ENCODE measurements at regions not wholly inside any gene's neighbourhood (a gene's known extent, or its start where the extent isn't known, plus 50 kb on each side); places are given as distances from the start of the nearest gene placed in this dataset.
"Not testable (repeated sequence)": the region's sequence is repeated elsewhere in the genome, so short reads cannot be mapped to it uniquely, and the experiment has no call there.

- peaks cover 0 to 4% (median 0%) of the 10 kb centered on the region in 3 donors for H3K4me1 ChIP-seq (ENCODE audit: control insufficient read depth in 3 of 3, insufficient read depth in 3 of 3, low read length in 3 of 3)
- H3K4me3 ChIP-seq (ENCODE audit: low read length in 3 of 3), result no peak overlapping the region
- no peak overlapping the region for H3K9ac ChIP-seq (ENCODE audit: low read depth in 1 of 3, low read length in 3 of 3)
- peaks cover 0 to 2% (median 0%) of the 10 kb centered on the region in 3 donors for H3K36me3 ChIP-seq (ENCODE audit: control insufficient read depth in 3 of 3, insufficient read depth in 3 of 3, low read length in 3 of 3)
- H3K9me3 ChIP-seq (ENCODE audit: control insufficient read depth in 3 of 3, low read length in 3 of 3), result peaks cover 2 to 3% (median 2%) of the 10 kb centered on the region in 3 donors
- H3K27me3 ChIP-seq (ENCODE audit: control insufficient read depth in 3 of 3, insufficient read depth in 3 of 3, low read length in 3 of 3), result no peaks in the 10 kb centered on the region
- H3K27ac ChIP-seq (ENCODE audit: low read depth, low read length), result no peak overlapping the region
These were observed 190.0 kb downstream of the SLC38A4 start for GRCh38 chr12:46635818-46636217.

- H3K9me3 ChIP-seq (ENCODE audit: control insufficient read depth in 3 of 3, low read length in 3 of 3), result peaks cover 2 to 3% (median 2%) of the 10 kb centered on the region in 3 donors
- H3K4me1 ChIP-seq (ENCODE audit: control insufficient read depth in 3 of 3, insufficient read depth in 3 of 3, low read length in 3 of 3), result peaks cover 10 to 16% (median 14%) of the 10 kb centered on the region in 3 donors
- no peaks in the 10 kb centered on the region for H3K27me3 ChIP-seq (ENCODE audit: control insufficient read depth in 3 of 3, insufficient read depth in 3 of 3, low read length in 3 of 3)
- H3K4me3 ChIP-seq (ENCODE audit: low read length in 3 of 3), result no peak overlapping the region
- H3K27ac ChIP-seq (ENCODE audit: low read depth, low read length), result peak overlapping the region; percentile 26
- H3K9ac ChIP-seq (ENCODE audit: low read depth in 1 of 3, low read length in 3 of 3), result no peak overlapping the region
- peaks cover 0 to 2% (median 0%) of the 10 kb centered on the region in 3 donors for H3K36me3 ChIP-seq (ENCODE audit: control insufficient read depth in 3 of 3, insufficient read depth in 3 of 3, low read length in 3 of 3)
These were observed 196.2 kb downstream of the SLC38A4 start for GRCh38 chr12:46629331-46630229.

GRCh38 chr12:46628176-46628575 lies 197.6 kb downstream of the SLC38A4 start:
- H3K9me3 ChIP-seq (ENCODE audit: control insufficient read depth in 3 of 3, low read length in 3 of 3), result peaks cover 0 to 2% (median 0%) of the 10 kb centered on the region in 3 donors
- H3K27ac ChIP-seq (ENCODE audit: low read depth, low read length), result no peak overlapping the region
- no peaks in the 10 kb centered on the region for H3K27me3 ChIP-seq (ENCODE audit: control insufficient read depth in 3 of 3, insufficient read depth in 3 of 3, low read length in 3 of 3)
- H3K4me1 ChIP-seq (ENCODE audit: control insufficient read depth in 3 of 3, insufficient read depth in 3 of 3, low read length in 3 of 3), result peaks cover 10 to 16% (median 16%) of the 10 kb centered on the region in 3 donors
- no peak overlapping the region for H3K4me3 ChIP-seq (ENCODE audit: low read length in 3 of 3)
- H3K36me3 ChIP-seq (ENCODE audit: control insufficient read depth in 3 of 3, insufficient read depth in 3 of 3, low read length in 3 of 3), result no peaks in the 10 kb centered on the region
- no peak overlapping the region for H3K9ac ChIP-seq (ENCODE audit: low read depth in 1 of 3, low read length in 3 of 3)

- no peak overlapping the region for H3K27ac ChIP-seq (ENCODE audit: low read depth, low read length)
These were observed 198.1 kb downstream of the SLC38A4 start for GRCh38 chr12:46627686-46628085.

GRCh38 chr12:46619474-46619873 lies 206.3 kb downstream of the SLC38A4 start:
- H3K27me3 ChIP-seq (ENCODE audit: control insufficient read depth in 3 of 3, insufficient read depth in 3 of 3, low read length in 3 of 3); H3K9ac ChIP-seq (ENCODE audit: low read depth in 1 of 3, low read length in 3 of 3); H3K36me3 ChIP-seq (ENCODE audit: control insufficient read depth in 3 of 3, insufficient read depth in 3 of 3, low read length in 3 of 3); H3K9me3 ChIP-seq (ENCODE audit: control insufficient read depth in 3 of 3, low read length in 3 of 3); H3K4me1 ChIP-seq (ENCODE audit: control insufficient read depth in 3 of 3, insufficient read depth in 3 of 3, low read length in 3 of 3); H3K27ac ChIP-seq (ENCODE audit: low read depth, low read length); H3K4me3 ChIP-seq (ENCODE audit: low read length in 3 of 3): not testable (repeated sequence)

More at GRCh38 chr12:46627686-46628085, 198.1 kb downstream of the SLC38A4 start:
- Histone ChIP-seq H3K27me3 (ENCODE audit: control insufficient read depth in 3 of 3, insufficient read depth in 3 of 3, low read length in 3 of 3) (no peaks in the 10 kb centered on the region), H3K4me1 (ENCODE audit: control insufficient read depth in 3 of 3, insufficient read depth in 3 of 3, low read length in 3 of 3) (peaks cover 10 to 16% (median 16%) of the 10 kb centered on the region in 3 donors), H3K36me3 (ENCODE audit: control insufficient read depth in 3 of 3, insufficient read depth in 3 of 3, low read length in 3 of 3) (no peaks in the 10 kb centered on the region), H3K9ac (ENCODE audit: low read depth in 1 of 3, low read length in 3 of 3) (no peak overlapping the region), H3K4me3 (ENCODE audit: low read length in 3 of 3) (no peak overlapping the region), H3K9me3 (ENCODE audit: control insufficient read depth in 3 of 3, low read length in 3 of 3) (peaks cover 0 to under 1% (median 0%) of the 10 kb centered on the region in 3 donors)

- Histone ChIP-seq H3K9ac (ENCODE audit: low read depth in 1 of 3, low read length in 3 of 3) (peak overlapping the region in 1 of 3 donors; percentile 33), H3K4me3 (ENCODE audit: low read length in 3 of 3) (peak overlapping the region in 1 of 3 donors; percentile 36), H3K27ac (ENCODE audit: low read depth, low read length) (peak overlapping the region; percentile 94)
- not testable (repeated sequence) for H3K27me3 ChIP-seq (ENCODE audit: control insufficient read depth in 3 of 3, insufficient read depth in 3 of 3, low read length in 3 of 3); H3K9me3 ChIP-seq (ENCODE audit: control insufficient read depth in 3 of 3, low read length in 3 of 3); H3K36me3 ChIP-seq (ENCODE audit: control insufficient read depth in 3 of 3, insufficient read depth in 3 of 3, low read length in 3 of 3); H3K4me1 ChIP-seq (ENCODE audit: control insufficient read depth in 3 of 3, insufficient read depth in 3 of 3, low read length in 3 of 3)
These were observed 208.1 kb downstream of the SLC38A4 start for GRCh38 chr12:46617737-46618136.

GRCh38 chr12:46617167-46617566 lies 208.6 kb downstream of the SLC38A4 start:
- peaks cover 2 to 9% (median 7%) of the 10 kb centered on the region in 3 donors for H3K4me1 ChIP-seq (ENCODE audit: control insufficient read depth in 3 of 3, insufficient read depth in 3 of 3, low read length in 3 of 3)
- H3K27ac ChIP-seq (ENCODE audit: low read depth, low read length), result peak overlapping the region; percentile 94
- no peaks in the 10 kb centered on the region for H3K36me3 ChIP-seq (ENCODE audit: control insufficient read depth in 3 of 3, insufficient read depth in 3 of 3, low read length in 3 of 3)
- H3K27me3 ChIP-seq (ENCODE audit: control insufficient read depth in 3 of 3, insufficient read depth in 3 of 3, low read length in 3 of 3), result no peaks in the 10 kb centered on the region
- H3K9ac ChIP-seq (ENCODE audit: low read depth in 1 of 3, low read length in 3 of 3), result peak overlapping the region in 1 of 3 donors; percentile 45
- H3K4me3 ChIP-seq (ENCODE audit: low read length in 3 of 3), result peak overlapping the region in 2 of 3 donors; percentile 2 to 21
- no peaks in the 10 kb centered on the region for H3K9me3 ChIP-seq (ENCODE audit: control insufficient read depth in 3 of 3, low read length in 3 of 3)

- Histone ChIP-seq H3K4me1 (ENCODE audit: control insufficient read depth in 3 of 3, insufficient read depth in 3 of 3, low read length in 3 of 3) (peaks cover 6 to 13% (median 10%) of the 10 kb centered on the region in 3 donors), H3K9me3 (ENCODE audit: control insufficient read depth in 3 of 3, low read length in 3 of 3) (no peaks in the 10 kb centered on the region), H3K27me3 (ENCODE audit: control insufficient read depth in 3 of 3, insufficient read depth in 3 of 3, low read length in 3 of 3) (no peaks in the 10 kb centered on the region), H3K36me3 (ENCODE audit: control insufficient read depth in 3 of 3, insufficient read depth in 3 of 3, low read length in 3 of 3) (no peaks in the 10 kb centered on the region), H3K9ac (ENCODE audit: low read depth in 1 of 3, low read length in 3 of 3) (no peak overlapping the region), H3K4me3 (ENCODE audit: low read length in 3 of 3) (no peak overlapping the region), H3K27ac (ENCODE audit: low read depth, low read length) (no peak overlapping the region)
These were observed 215.0 kb downstream of the SLC38A4 start for GRCh38 chr12:46610754-46611153.

- peaks cover 6 to 13% (median 10%) of the 10 kb centered on the region in 3 donors for H3K4me1 ChIP-seq (ENCODE audit: control insufficient read depth in 3 of 3, insufficient read depth in 3 of 3, low read length in 3 of 3)
- no peaks in the 10 kb centered on the region for H3K27me3 ChIP-seq (ENCODE audit: control insufficient read depth in 3 of 3, insufficient read depth in 3 of 3, low read length in 3 of 3)
- H3K4me3 ChIP-seq (ENCODE audit: low read length in 3 of 3), result no peak overlapping the region
- no peaks in the 10 kb centered on the region for H3K36me3 ChIP-seq (ENCODE audit: control insufficient read depth in 3 of 3, insufficient read depth in 3 of 3, low read length in 3 of 3)
- no peak overlapping the region for H3K9ac ChIP-seq (ENCODE audit: low read depth in 1 of 3, low read length in 3 of 3)
- H3K9me3 ChIP-seq (ENCODE audit: control insufficient read depth in 3 of 3, low read length in 3 of 3), result no peaks in the 10 kb centered on the region
- H3K27ac ChIP-seq (ENCODE audit: low read depth, low read length), result no peak overlapping the region
These were observed 216.1 kb downstream of the SLC38A4 start for GRCh38 chr12:46609674-46610073.

- no peak overlapping the region for H3K9ac ChIP-seq (ENCODE audit: low read depth in 1 of 3, low read length in 3 of 3)
- H3K4me3 ChIP-seq (ENCODE audit: low read length in 3 of 3), result no peak overlapping the region
- no peaks in the 10 kb centered on the region for H3K36me3 ChIP-seq (ENCODE audit: control insufficient read depth in 3 of 3, insufficient read depth in 3 of 3, low read length in 3 of 3)
- peaks cover 6 to 13% (median 10%) of the 10 kb centered on the region in 3 donors for H3K4me1 ChIP-seq (ENCODE audit: control insufficient read depth in 3 of 3, insufficient read depth in 3 of 3, low read length in 3 of 3)
- no peaks in the 10 kb centered on the region for H3K27me3 ChIP-seq (ENCODE audit: control insufficient read depth in 3 of 3, insufficient read depth in 3 of 3, low read length in 3 of 3)
- no peaks in the 10 kb centered on the region for H3K9me3 ChIP-seq (ENCODE audit: control insufficient read depth in 3 of 3, low read length in 3 of 3)
- H3K27ac ChIP-seq (ENCODE audit: low read depth, low read length), result no peak overlapping the region
These were observed 216.5 kb downstream of the SLC38A4 start for GRCh38 chr12:46609273-46609623.
